SK-N-SH treated with all-trans-retinoic acid at 6 μM for 48 hours (cell line): ENCODE measurements at regions not wholly inside any gene's neighbourhood (a gene's known extent, or its start where the extent isn't known, plus 50 kb on each side); places are given as distances from the start of the nearest gene placed in this dataset.

Experiments used
- TOX ChIP-seq: fragments of 250-450 bp; sonication (Bioruptor Pico); IDR thresholded peaks from 2 replicates; pipeline ENCODE4 v1.8.0; 2021; ENCODE audit warnings: mild to moderate bottlenecking, moderate library complexity, borderline replicate concordance
- ZNF70 ChIP-seq: fragments of 450-650 bp; formaldehyde crosslinking; IDR thresholded peaks from 2 replicates; pipeline ENCODE4 v1.5.0; 2020; ENCODE audit warnings: mild to moderate bottlenecking, moderate library complexity
- TF ChIP-seq, protein P1 (sequence below): fragments of 250-450 bp; sonication (Bioruptor Pico); IDR thresholded peaks from 2 replicates; pipeline ENCODE4 v1.8.0; 2020; ENCODE audit warnings: mild to moderate bottlenecking, moderate library complexity, borderline replicate concordance
- TF ChIP-seq, protein P2 (sequence below): fragments of 250-450 bp; sonication (Bioruptor Pico); IDR thresholded peaks from 2 replicates; pipeline ENCODE4 v1.5.1; 2021; ENCODE audit warnings: mild to moderate bottlenecking, moderate library complexity

DNA sequence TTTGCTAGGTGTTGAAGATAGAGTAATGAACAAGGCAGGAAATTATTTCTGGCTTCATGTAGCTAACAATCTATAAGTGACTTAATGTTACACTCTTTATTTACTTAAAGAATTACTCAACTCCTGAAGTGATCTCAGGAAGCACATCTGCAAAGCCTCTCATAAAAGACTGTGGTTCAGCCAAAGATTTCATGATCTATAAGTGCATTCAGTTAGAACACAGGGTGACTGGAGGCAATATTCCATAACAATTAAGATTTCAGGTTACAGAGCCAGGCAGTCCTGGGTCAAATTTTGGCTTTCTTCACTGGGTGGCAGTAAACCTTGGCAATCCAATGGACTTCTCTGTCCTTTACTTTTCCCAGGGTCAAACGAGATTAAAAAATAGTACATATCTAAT is 204.0 kb downstream of the TPBG start:
- TF ChIP-seq TOX (CRISPR knock-in tag): no peak
- no peak for TF ChIP-seq ZNF70 (CRISPR knock-in tag)
- TF ChIP-seq, protein P1, sequence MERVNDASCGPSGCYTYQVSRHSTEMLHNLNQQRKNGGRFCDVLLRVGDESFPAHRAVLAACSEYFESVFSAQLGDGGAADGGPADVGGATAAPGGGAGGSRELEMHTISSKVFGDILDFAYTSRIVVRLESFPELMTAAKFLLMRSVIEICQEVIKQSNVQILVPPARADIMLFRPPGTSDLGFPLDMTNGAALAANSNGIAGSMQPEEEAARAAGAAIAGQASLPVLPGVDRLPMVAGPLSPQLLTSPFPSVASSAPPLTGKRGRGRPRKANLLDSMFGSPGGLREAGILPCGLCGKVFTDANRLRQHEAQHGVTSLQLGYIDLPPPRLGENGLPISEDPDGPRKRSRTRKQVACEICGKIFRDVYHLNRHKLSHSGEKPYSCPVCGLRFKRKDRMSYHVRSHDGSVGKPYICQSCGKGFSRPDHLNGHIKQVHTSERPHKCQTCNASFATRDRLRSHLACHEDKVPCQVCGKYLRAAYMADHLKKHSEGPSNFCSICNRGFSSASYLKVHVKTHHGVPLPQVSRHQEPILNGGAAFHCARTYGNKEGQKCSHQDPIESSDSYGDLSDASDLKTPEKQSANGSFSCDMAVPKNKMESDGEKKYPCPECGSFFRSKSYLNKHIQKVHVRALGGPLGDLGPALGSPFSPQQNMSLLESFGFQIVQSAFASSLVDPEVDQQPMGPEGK: no peak
- TF ChIP-seq, protein P2, sequence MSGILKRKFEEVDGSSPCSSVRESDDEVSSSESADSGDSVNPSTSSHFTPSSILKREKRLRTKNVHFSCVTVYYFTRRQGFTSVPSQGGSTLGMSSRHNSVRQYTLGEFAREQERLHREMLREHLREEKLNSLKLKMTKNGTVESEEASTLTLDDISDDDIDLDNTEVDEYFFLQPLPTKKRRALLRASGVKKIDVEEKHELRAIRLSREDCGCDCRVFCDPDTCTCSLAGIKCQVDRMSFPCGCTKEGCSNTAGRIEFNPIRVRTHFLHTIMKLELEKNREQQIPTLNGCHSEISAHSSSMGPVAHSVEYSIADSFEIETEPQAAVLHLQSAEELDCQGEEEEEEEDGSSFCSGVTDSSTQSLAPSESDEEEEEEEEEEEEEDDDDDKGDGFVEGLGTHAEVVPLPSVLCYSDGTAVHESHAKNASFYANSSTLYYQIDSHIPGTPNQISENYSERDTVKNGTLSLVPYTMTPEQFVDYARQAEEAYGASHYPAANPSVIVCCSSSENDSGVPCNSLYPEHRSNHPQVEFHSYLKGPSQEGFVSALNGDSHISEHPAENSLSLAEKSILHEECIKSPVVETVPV (CRISPR knock-in tag): no peak
